GM19455 (cell line): ENCODE measurements at regions not wholly inside any gene's neighbourhood (a gene's known extent, or its start where the extent isn't known, plus 50 kb on each side); places are given as distances from the start of the nearest gene placed in this dataset.
"Not testable (repeated sequence)": the region's sequence is repeated elsewhere in the genome, so short reads cannot be mapped to it uniquely, and the experiment has no call there.

Source experiments
- ATAC-seq: cut with Tn5 transposase; IDR thresholded peaks from one replicate; pipeline ENCODE4 v1.9.1; 2021; ENCODE audit not compliant: unreplicated experiment

- no peak for ATAC-seq
Observed at GRCh38 chr5:86354664-86355063, 263.1 kb upstream of the COX7C start.

GRCh38 chr5:86360801-86361200 lies 256.9 kb upstream of the COX7C start:
- no peak for ATAC-seq

- ATAC-seq, result no peak
Observed at GRCh38 chr5:86371061-86371460, 246.7 kb upstream of the COX7C start.

GRCh38 chr5:86374611-86375010 lies 243.1 kb upstream of the COX7C start:
- ATAC-seq, result no peak

- ATAC-seq, result no peak
Observed at GRCh38 chr5:86376214-86376613, 241.5 kb upstream of the COX7C start.

GRCh38 chr5:86403190-86403589 lies 214.6 kb upstream of the COX7C start:
- no peak for ATAC-seq

- ATAC-seq, result no peak
Observed at GRCh38 chr5:86404256-86404655, 213.5 kb upstream of the COX7C start.

GRCh38 chr5:86407711-86408110 lies 210.0 kb upstream of the COX7C start:
- no peak for ATAC-seq

GRCh38 chr5:86411596-86411995 lies 206.1 kb upstream of the COX7C start:
- ATAC-seq, result no peak

GRCh38 chr5:86427158-86427557 lies 190.6 kb upstream of the COX7C start:
- ATAC-seq, result no peak

GRCh38 chr5:86439593-86440110 lies 178.1 kb upstream of the COX7C start:
- ATAC-seq, result no peak

- no peak for ATAC-seq
Observed at GRCh38 chr5:86442036-86442745, 175.6 kb upstream of the COX7C start.

GRCh38 chr5:86447362-86447761 lies 170.4 kb upstream of the COX7C start:
- ATAC-seq, result no peak

GRCh38 chr5:86452251-86452650 lies 165.5 kb upstream of the COX7C start:
- ATAC-seq, result no peak

- ATAC-seq, result no peak
Observed at GRCh38 chr5:86460519-86460918, 157.2 kb upstream of the COX7C start.

GRCh38 chr5:86461169-86461956 lies 156.4 kb upstream of the COX7C start:
- no peak for ATAC-seq

GRCh38 chr5:86463339-86463738 lies 154.4 kb upstream of the COX7C start:
- no peak for ATAC-seq

GRCh38 chr5:86465052-86465838 lies 152.5 kb upstream of the COX7C start:
- no peak for ATAC-seq

GRCh38 chr5:86466721-86467120 lies 151.0 kb upstream of the COX7C start:
- not testable (repeated sequence) for ATAC-seq

GRCh38 chr5:86482008-86482407 lies 135.7 kb upstream of the COX7C start:
- no peak for ATAC-seq

- no peak for ATAC-seq
Observed at GRCh38 chr5:86493777-86494176, 124.0 kb upstream of the COX7C start.
